ENCODE measurements at regions not wholly inside any gene's neighbourhood (a gene's known extent, or its start where the extent isn't known, plus 50 kb on each side); places are given as distances from the start of the nearest gene placed in this dataset.

- no peak overlapping the region for H3K27ac ChIP-seq (ENCODE audit: insufficient read depth, low read depth, low read length)
- CTCF ChIA-PET, result interaction anchor here (1.1 to 1.6 kb wide), 3 partner anchors 13 to 142 kb away, joined by 3 to 6 read pairs (median 3); no protein-coding TSS in a partner anchor
- no peak for DNase-seq (ENCODE audit: low read depth, low spot score)
Measured at GRCh38 chr9:96075111-96075510, 199.6 kb downstream of the ERCC6L2 start.

GRCh38 chr9:96073531-96074480, 198.3 kb downstream of the ERCC6L2 start:
- dilution Hi-C loops (cut with MboI; ENCODE audit: extremely low pct_ligation_motif_present, low sequenced_read_pairs) (no loop called here), intact Hi-C loops (cut with micrococcal nuclease) (no loop called here)
- H3K9me1 ChIP-seq (replicated peaks; ENCODE audit: control insufficient read depth, extremely low read depth, insufficient read depth, low read length), result no peaks in the 10 kb centered on the region
- DNase-seq (ENCODE audit: low read depth, low spot score) (no peak), FAIRE-seq (peak; percentile 48)
- H2AFZ ChIP-seq (ENCODE audit: low read depth, low read length), result no peak overlapping the region
- no peaks in the 10 kb centered on the region for H3K4me1 ChIP-seq (ENCODE audit: control insufficient read depth, extremely low read depth, insufficient read depth, low read length)
- no peaks in the 10 kb centered on the region for H4K20me1 ChIP-seq (replicated peaks; ENCODE audit: control insufficient read depth, extremely low read depth, insufficient read depth, low read length)
- ChIA-PET POLR2A (no interaction called here), CTCF (interaction anchor here (1.1 to 1.8 kb wide), 4 partner anchors 10 to 144 kb away, joined by 3 to 6 read pairs (median 4); no protein-coding TSS in a partner anchor)
- H3K4me2 ChIP-seq (ENCODE audit: insufficient read depth, low read length), result no peak overlapping the region
- peaks cover 0 to 7% of the 10 kb centered on the region in 2 experiments for H3K27me3 ChIP-seq (ENCODE audit: control insufficient read depth in 2 of 2, insufficient read depth in 2 of 2, low read length in 2 of 2)
- no TSS peak for BruUV-seq (replicated peaks)
- no peak overlapping the region for H3K27ac ChIP-seq (ENCODE audit: insufficient read depth, low read depth, low read length)
- TF ChIP-seq POLR2A (IDR thresholded peaks at IDR 0.05; ENCODE audit: low read depth, low read length) (no peak), MYC (IDR thresholded peaks at IDR 0.05; ENCODE audit: low read depth, low read length) (no peak), GATA2 (IDR thresholded peaks at IDR 0.05; ENCODE audit: insufficient read depth, insufficient read length, low read depth, low read length) (no peak), FOS (IDR thresholded peaks at IDR 0.05; ENCODE audit: borderline replicate concordance, insufficient read depth, low read length) (no peak), JUN (IDR thresholded peaks at IDR 0.05; ENCODE audit: borderline replicate concordance, insufficient read depth, insufficient read length, low read depth) (no peak), POLR2AphosphoS5 (IDR thresholded peaks at IDR 0.05; ENCODE audit: insufficient read depth, low read depth, low read length) (no peak), MAX (IDR thresholded peaks at IDR 0.05; ENCODE audit: insufficient read depth, insufficient read length) (no peak), EZH2 (IDR thresholded peaks at IDR 0.05; ENCODE audit: borderline replicate concordance, low read depth, low read length, severe bottlenecking) (no peak)
- no peak overlapping the region for H3K4me3 ChIP-seq (replicated peaks in 1 of 3; ENCODE audit: insufficient read depth in 1 of 3, low read depth in 1 of 3, low read length in 3 of 3)
- no peaks in the 10 kb centered on the region for H3K36me3 ChIP-seq (ENCODE audit: control insufficient read depth in 2 of 2, extremely low read depth in 1 of 2, insufficient read depth in 2 of 2, low read length in 2 of 2)
- H3K9ac ChIP-seq (replicated peaks; ENCODE audit: extremely low read depth, insufficient read depth, low read length), result no peak overlapping the region
- H3K9me3 ChIP-seq (replicated peaks; ENCODE audit: control insufficient read depth, insufficient read depth, low read length), result no peaks in the 10 kb centered on the region
- H3K79me2 ChIP-seq (ENCODE audit: control insufficient read depth, insufficient read depth, low read length), result no peaks in the 10 kb centered on the region

More at GRCh38 chr9:96075111-96075510, 199.6 kb downstream of the ERCC6L2 start:
- intact Hi-C loops (cut with micrococcal nuclease), result no loop called here
- POLR2A ChIA-PET, result no interaction called here
- Histone ChIP-seq H3K79me2 (ENCODE audit: control insufficient read depth, insufficient read depth, low read length) (no peaks in the 10 kb centered on the region), H3K27me3 (ENCODE audit: control insufficient read depth in 2 of 2, insufficient read depth in 2 of 2, low read length in 2 of 2) (peaks cover 0 to 5% of the 10 kb centered on the region in 2 experiments), H2AFZ (ENCODE audit: low read depth, low read length) (no peak overlapping the region), H4K20me1 (replicated peaks; ENCODE audit: control insufficient read depth, extremely low read depth, insufficient read depth, low read length) (no peaks in the 10 kb centered on the region), H3K9ac (replicated peaks; ENCODE audit: extremely low read depth, insufficient read depth, low read length) (no peak overlapping the region), H3K4me2 (ENCODE audit: insufficient read depth, low read length) (no peak overlapping the region), H3K9me1 (replicated peaks; ENCODE audit: control insufficient read depth, extremely low read depth, insufficient read depth, low read length) (no peaks in the 10 kb centered on the region), H3K9me3 (replicated peaks; ENCODE audit: control insufficient read depth, insufficient read depth, low read length) (no peaks in the 10 kb centered on the region), H3K4me3 (replicated peaks in 1 of 3; ENCODE audit: insufficient read depth in 1 of 3, low read depth in 1 of 3, low read length in 3 of 3) (no peak overlapping the region), H3K36me3 (ENCODE audit: control insufficient read depth in 2 of 2, extremely low read depth in 1 of 2, insufficient read depth in 2 of 2, low read length in 2 of 2) (no peaks in the 10 kb centered on the region), H3K4me1 (ENCODE audit: control insufficient read depth, extremely low read depth, insufficient read depth, low read length) (no peaks in the 10 kb centered on the region)
- dilution Hi-C loops (cut with MboI; ENCODE audit: extremely low pct_ligation_motif_present, low sequenced_read_pairs), result no loop called here
- TF ChIP-seq POLR2AphosphoS5 (IDR thresholded peaks at IDR 0.05; ENCODE audit: insufficient read depth, low read depth, low read length), result no peak
- TF ChIP-seq MYC (IDR thresholded peaks at IDR 0.05; ENCODE audit: low read depth, low read length), result no peak
- TF ChIP-seq POLR2A (IDR thresholded peaks at IDR 0.05; ENCODE audit: low read depth, low read length), result no peak
- TF ChIP-seq EZH2 (IDR thresholded peaks at IDR 0.05; ENCODE audit: borderline replicate concordance, low read depth, low read length, severe bottlenecking), result no peak
- TF ChIP-seq GATA2 (IDR thresholded peaks at IDR 0.05; ENCODE audit: insufficient read depth, insufficient read length, low read depth, low read length), result no peak
- no peak for FAIRE-seq
- no TSS peak for BruUV-seq (replicated peaks)

Measured in endothelial cell of umbilical vein (primary cell).